Cerebellar cortex (tissue), 1 donor: ENCODE measurements at regions not wholly inside any gene's neighbourhood (a gene's known extent, or its start where the extent isn't known, plus 50 kb on each side); places are given as distances from the start of the nearest gene placed in this dataset.
A peak's percentile ranks its signal among the peaks of the same experiment; 100 is the strongest.

Experiments used
- DNase-seq: peaks from one replicate; pipeline ENCODE4 v3.0.0-alpha.2; 2015; ENCODE audit warnings: low spot score

GRCh38 chr6:48057601-48058000 lies 53.4 kb downstream of the PTCHD4 start:
- DNase-seq, result no peak

- DNase-seq, result no peak
Measured at GRCh38 chr6:48048451-48049146, 62.4 kb downstream of the PTCHD4 start.

GRCh38 chr6:48041894-48042293 lies 69.1 kb downstream of the PTCHD4 start:
- DNase-seq, result no peak

GRCh38 chr6:48037946-48038345 lies 73.1 kb downstream of the PTCHD4 start:
- DNase-seq, result no peak

- no peak for DNase-seq
Measured at GRCh38 chr6:48036316-48036715, 74.7 kb downstream of the PTCHD4 start.

- DNase-seq, result no peak
Measured at GRCh38 chr6:48032151-48032550, 78.8 kb downstream of the PTCHD4 start.

GRCh38 chr6:48031711-48032110 lies 79.3 kb downstream of the PTCHD4 start:
- DNase-seq, result no peak

- DNase-seq, result no peak
Measured at GRCh38 chr6:48027704-48028435, 83.1 kb downstream of the PTCHD4 start.

GRCh38 chr6:48024956-48025355 lies 86.0 kb downstream of the PTCHD4 start:
- DNase-seq, result no peak

- no peak for DNase-seq
Measured at GRCh38 chr6:48021904-48022303, 89.1 kb downstream of the PTCHD4 start.

- DNase-seq, result no peak
Measured at GRCh38 chr6:48016020-48016755, 94.8 kb downstream of the PTCHD4 start.

- peak; percentile 9 for DNase-seq
Measured at GRCh38 chr6:47992809-47993208, 118.2 kb downstream of the PTCHD4 start.

- DNase-seq, result no peak
Measured at GRCh38 chr6:47983491-47983890, 127.5 kb downstream of the PTCHD4 start.

- DNase-seq, result no peak
Measured at GRCh38 chr6:47977314-47977713, 133.7 kb downstream of the PTCHD4 start.

- no peak for DNase-seq
Measured at GRCh38 chr6:47974106-47974505, 136.9 kb downstream of the PTCHD4 start.

- no peak for DNase-seq
Measured at GRCh38 chr6:47970826-47971225, 140.2 kb downstream of the PTCHD4 start.

- DNase-seq, result no peak
Measured at GRCh38 chr6:47967843-47968242, 143.2 kb downstream of the PTCHD4 start.

- DNase-seq, result no peak
Measured at GRCh38 chr6:47964969-47965368, 146.0 kb downstream of the PTCHD4 start.

- no peak for DNase-seq
Measured at GRCh38 chr6:47952640-47953039, 158.4 kb downstream of the PTCHD4 start.

GRCh38 chr6:47944846-47945245 lies 163.0 kb downstream of the OPN5 start:
- no peak for DNase-seq

- DNase-seq, result no peak
Measured at GRCh38 chr6:47938405-47938804, 156.6 kb downstream of the OPN5 start.

- no peak for DNase-seq
Measured at GRCh38 chr6:47936820-47937219, 155.0 kb downstream of the OPN5 start.

GRCh38 chr6:47934023-47934422 lies 152.2 kb downstream of the OPN5 start:
- no peak for DNase-seq
